ENCODE measurements at regions not wholly inside any gene's neighbourhood (a gene's known extent, or its start where the extent isn't known, plus 50 kb on each side); places are given as distances from the start of the nearest gene placed in this dataset.

DNA sequence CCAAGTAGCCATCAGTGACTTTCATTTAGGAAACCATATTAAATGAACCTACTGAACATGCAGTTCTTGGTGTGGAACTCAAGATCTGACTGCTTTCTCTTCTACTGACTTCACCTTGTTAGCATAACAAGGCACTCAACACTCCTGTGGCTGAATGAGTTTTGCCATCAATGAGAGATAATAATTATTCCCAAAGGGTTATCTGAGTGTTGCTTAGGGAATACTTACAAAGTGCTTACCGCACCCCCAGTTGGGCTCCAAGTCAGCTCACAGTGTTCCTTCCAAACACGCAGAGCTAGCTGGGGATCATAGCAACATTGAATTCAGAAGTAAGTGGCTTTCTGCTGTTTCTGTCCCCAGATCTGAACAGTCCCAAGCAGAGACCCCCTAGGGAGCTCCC lies 182.9 kb downstream of the SREK1 start:
- TF ChIP-seq, protein P1, sequence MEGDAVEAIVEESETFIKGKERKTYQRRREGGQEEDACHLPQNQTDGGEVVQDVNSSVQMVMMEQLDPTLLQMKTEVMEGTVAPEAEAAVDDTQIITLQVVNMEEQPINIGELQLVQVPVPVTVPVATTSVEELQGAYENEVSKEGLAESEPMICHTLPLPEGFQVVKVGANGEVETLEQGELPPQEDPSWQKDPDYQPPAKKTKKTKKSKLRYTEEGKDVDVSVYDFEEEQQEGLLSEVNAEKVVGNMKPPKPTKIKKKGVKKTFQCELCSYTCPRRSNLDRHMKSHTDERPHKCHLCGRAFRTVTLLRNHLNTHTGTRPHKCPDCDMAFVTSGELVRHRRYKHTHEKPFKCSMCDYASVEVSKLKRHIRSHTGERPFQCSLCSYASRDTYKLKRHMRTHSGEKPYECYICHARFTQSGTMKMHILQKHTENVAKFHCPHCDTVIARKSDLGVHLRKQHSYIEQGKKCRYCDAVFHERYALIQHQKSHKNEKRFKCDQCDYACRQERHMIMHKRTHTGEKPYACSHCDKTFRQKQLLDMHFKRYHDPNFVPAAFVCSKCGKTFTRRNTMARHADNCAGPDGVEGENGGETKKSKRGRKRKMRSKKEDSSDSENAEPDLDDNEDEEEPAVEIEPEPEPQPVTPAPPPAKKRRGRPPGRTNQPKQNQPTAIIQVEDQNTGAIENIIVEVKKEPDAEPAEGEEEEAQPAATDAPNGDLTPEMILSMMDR (conservative IDR thresholded peaks at IDR 0.05), result no peak
- TF ChIP-seq EZH2 (IDR thresholded peaks at IDR 0.05; ENCODE audit: low read depth), result no peak

All from PC-9 (cell line).